ENCODE measurements at regions not wholly inside any gene's neighbourhood (a gene's known extent, or its start where the extent isn't known, plus 50 kb on each side); places are given as distances from the start of the nearest gene placed in this dataset.
"Not testable (repeated sequence)": the region's sequence is repeated elsewhere in the genome, so short reads cannot be mapped to it uniquely, and the experiment has no call there.

GRCh38 chr21:8194042-8194441, 2327.3 kb upstream of the TPTE start:
- H3K36me3 Mint-ChIP-seq, POLR2A ChIA-PET, H3K4me1 Mint-ChIP-seq, H3K9me3 Mint-ChIP-seq, H3K27ac Mint-ChIP-seq, H3K27me3 Mint-ChIP-seq, DNase-seq, H3K4me3 Mint-ChIP-seq: not testable (repeated sequence)
- peak; percentile 69 for ATAC-seq (ENCODE audit: low read depth)

DNA sequence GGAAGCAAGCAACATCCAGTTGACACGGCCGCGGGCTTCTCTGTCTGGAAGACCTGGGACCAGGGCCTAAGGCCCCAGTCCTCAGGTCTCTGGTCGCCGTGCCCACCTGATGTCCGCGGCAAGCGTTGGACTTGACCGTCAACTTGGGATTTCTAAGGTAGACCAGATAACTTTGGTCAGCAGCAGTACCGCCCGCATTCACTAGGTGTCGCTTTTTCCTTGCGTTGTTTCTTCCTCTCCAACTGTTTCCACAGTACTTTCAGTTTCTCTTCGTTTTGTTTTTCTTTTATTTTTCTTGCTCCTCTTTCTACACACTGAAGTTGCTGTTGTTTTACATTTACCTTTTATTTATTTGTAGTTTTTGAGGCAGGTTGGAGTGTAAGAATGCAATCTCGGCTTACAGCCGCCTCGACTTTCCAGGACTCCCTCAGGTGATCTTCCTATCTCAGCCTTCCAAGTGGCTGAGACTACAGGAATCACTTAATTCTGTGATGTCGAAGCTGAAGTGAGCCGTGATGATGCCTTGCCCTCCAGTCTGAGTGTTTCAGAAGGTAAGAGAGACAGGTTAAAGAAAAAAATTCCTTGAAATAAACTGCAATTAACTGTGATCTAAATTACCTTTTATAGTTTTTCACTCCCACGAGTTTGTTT, 2323.9 kb upstream of the TPTE start:
- H3K36me3 Mint-ChIP-seq; H3K9me3 Mint-ChIP-seq; H3K27ac Mint-ChIP-seq; POLR2A ChIA-PET; H3K27me3 Mint-ChIP-seq; H3K4me3 Mint-ChIP-seq; H3K4me1 Mint-ChIP-seq; DNase-seq; ATAC-seq (ENCODE audit: low read depth): not testable (repeated sequence)

GRCh38 chr21:8205094-8205891, 2316.1 kb upstream of the TPTE start:
- H3K4me1 Mint-ChIP-seq, POLR2A ChIA-PET, DNase-seq, H3K36me3 Mint-ChIP-seq, H3K4me3 Mint-ChIP-seq, H3K9me3 Mint-ChIP-seq, H3K27me3 Mint-ChIP-seq, H3K27ac Mint-ChIP-seq: not testable (repeated sequence)
- peak; percentile 100 for ATAC-seq (ENCODE audit: low read depth)

GRCh38 chr21:8205892-8206188, 2315.5 kb upstream of the TPTE start:
- H3K27ac Mint-ChIP-seq; H3K4me1 Mint-ChIP-seq; H3K9me3 Mint-ChIP-seq; H3K4me3 Mint-ChIP-seq; H3K27me3 Mint-ChIP-seq; ATAC-seq (ENCODE audit: low read depth); DNase-seq; H3K36me3 Mint-ChIP-seq; POLR2A ChIA-PET: not testable (repeated sequence)

GRCh38 chr21:8212986-8213550, 2308.3 kb upstream of the TPTE start:
- POLR2A ChIA-PET, H3K27me3 Mint-ChIP-seq, H3K9me3 Mint-ChIP-seq, H3K4me1 Mint-ChIP-seq, H3K27ac Mint-ChIP-seq, H3K4me3 Mint-ChIP-seq, H3K36me3 Mint-ChIP-seq: not testable (repeated sequence)
- ATAC-seq (ENCODE audit: low read depth), result peak; percentile 54
- peak; percentile 95 for DNase-seq

- H3K27me3 Mint-ChIP-seq; POLR2A ChIA-PET; H3K36me3 Mint-ChIP-seq; H3K4me1 Mint-ChIP-seq; DNase-seq; H3K9me3 Mint-ChIP-seq; H3K4me3 Mint-ChIP-seq; H3K27ac Mint-ChIP-seq; ATAC-seq (ENCODE audit: low read depth): not testable (repeated sequence)
These were observed 2306.8 kb upstream of the TPTE start for GRCh38 chr21:8214539-8214938.

- POLR2A ChIA-PET; H3K4me1 Mint-ChIP-seq; H3K27ac Mint-ChIP-seq; H3K9me3 Mint-ChIP-seq; ATAC-seq (ENCODE audit: low read depth); H3K27me3 Mint-ChIP-seq; DNase-seq; H3K36me3 Mint-ChIP-seq; H3K4me3 Mint-ChIP-seq: not testable (repeated sequence)
These were observed 2291.8 kb upstream of the TPTE start for GRCh38 chr21:8229366-8230150.

GRCh38 chr21:8231252-8231651, 2290.1 kb upstream of the TPTE start:
- ATAC-seq (ENCODE audit: low read depth); H3K9me3 Mint-ChIP-seq; H3K4me3 Mint-ChIP-seq; H3K4me1 Mint-ChIP-seq; DNase-seq; H3K36me3 Mint-ChIP-seq; POLR2A ChIA-PET; H3K27me3 Mint-ChIP-seq; H3K27ac Mint-ChIP-seq: not testable (repeated sequence)

DNA sequence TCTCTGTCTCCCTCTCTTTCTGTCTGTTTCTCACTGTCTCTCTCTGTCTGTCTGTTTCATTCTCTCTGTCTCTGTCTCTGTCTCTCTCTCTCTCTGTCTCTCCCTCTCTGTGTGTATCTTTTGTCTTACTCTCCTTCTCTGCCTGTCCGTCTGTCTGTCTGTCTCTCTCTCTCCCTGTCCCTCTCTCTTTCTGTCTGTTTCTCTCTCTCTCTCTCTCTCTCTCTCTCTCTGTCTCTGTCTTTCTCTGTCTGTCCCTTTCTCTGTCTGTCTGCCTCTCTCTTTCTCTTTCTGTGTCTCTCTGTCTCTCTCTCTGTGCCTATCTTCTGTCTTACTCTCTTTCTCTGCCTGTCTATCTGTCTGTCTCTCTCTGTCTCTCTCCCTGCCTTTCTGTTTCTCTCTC, 2288.4 kb upstream of the TPTE start:
- DNase-seq; H3K27me3 Mint-ChIP-seq; H3K4me1 Mint-ChIP-seq; H3K9me3 Mint-ChIP-seq; H3K4me3 Mint-ChIP-seq; ATAC-seq (ENCODE audit: low read depth); POLR2A ChIA-PET; H3K36me3 Mint-ChIP-seq; H3K27ac Mint-ChIP-seq: not testable (repeated sequence)

- H3K9me3 Mint-ChIP-seq; H3K27me3 Mint-ChIP-seq; POLR2A ChIA-PET; DNase-seq; H3K4me1 Mint-ChIP-seq; H3K27ac Mint-ChIP-seq; H3K36me3 Mint-ChIP-seq; H3K4me3 Mint-ChIP-seq; ATAC-seq (ENCODE audit: low read depth): not testable (repeated sequence)
These were observed 2287.3 kb upstream of the TPTE start for GRCh38 chr21:8234059-8234458.

DNA sequence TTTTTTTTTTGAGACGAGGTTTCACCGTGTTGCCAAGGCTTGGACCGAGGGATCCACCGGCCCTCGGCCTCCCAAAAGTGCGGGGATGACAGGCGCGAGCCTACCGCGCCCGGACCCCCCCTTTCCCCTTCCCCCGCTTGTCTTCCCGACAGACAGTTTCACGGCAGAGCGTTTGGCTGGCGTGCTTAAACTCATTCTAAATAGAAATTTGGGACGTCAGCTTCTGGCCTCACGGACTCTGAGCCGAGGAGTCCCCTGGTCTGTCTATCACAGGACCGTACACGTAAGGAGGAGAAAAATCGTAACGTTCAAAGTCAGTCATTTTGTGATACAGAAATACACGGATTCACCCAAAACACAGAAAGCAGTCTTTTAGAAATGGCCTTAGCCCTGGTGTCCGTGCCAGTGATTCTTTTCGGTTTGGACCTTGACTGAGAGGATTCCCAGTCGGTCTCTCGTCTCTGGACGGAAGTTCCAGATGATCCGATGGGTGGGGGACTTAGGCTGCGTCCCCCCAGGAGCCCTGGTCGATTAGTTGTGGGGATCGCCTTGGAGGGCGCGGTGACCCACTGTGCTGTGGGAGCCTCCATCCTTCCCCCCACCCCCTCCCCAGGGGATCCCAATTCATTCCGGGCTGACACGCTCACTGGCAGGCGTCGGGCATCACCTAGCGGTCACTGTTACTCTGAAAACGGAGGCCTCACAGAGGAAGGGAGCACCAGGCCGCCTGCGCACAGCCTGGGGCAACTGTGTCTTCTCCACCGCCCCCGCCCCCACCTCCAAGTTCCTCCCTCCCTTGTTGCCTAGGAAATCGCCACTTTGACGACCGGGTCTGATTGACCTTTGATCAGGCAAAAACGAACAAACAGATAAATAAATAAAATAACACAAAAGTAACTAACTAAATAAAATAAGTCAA, 2276.4 kb upstream of the TPTE start:
- DNase-seq, H3K9me3 Mint-ChIP-seq, H3K4me3 Mint-ChIP-seq, H3K36me3 Mint-ChIP-seq, H3K27me3 Mint-ChIP-seq, H3K4me1 Mint-ChIP-seq, POLR2A ChIA-PET, H3K27ac Mint-ChIP-seq: not testable (repeated sequence)
- ATAC-seq (ENCODE audit: low read depth), result peak; percentile 42

DNA sequence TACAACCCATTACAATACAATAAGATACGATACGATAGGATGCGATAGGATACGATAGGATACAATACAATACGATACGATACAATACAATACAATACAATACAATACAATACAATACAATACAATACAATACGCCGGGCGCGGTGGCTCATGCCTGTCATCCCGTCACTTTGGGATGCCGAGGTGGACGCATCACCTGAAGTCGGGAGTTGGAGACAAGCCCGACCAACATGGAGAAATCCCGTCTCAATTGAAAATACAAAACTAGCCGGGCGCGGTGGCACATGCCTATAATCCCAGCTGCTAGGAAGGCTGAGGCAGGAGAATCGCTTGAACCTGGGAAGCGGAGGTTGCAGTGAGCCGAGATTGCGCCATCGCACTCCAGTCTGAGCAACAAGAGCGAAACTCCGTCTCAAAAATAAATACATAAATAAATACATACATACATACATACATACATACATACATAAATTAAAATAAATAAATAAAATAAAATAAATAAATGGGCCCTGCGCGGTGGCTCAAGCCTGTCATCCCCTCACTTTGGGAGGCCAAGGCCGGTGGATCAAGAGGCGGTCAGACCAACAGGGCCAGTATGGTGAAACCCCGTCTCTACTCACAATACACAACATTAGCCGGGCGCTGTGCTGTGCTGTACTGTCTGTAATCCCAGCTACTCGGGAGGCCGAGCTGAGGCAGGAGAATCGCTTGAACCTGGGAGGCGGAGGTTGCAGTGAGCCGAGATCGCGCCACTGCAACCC, 2275.6 kb upstream of the TPTE start:
- H3K9me3 Mint-ChIP-seq, H3K4me1 Mint-ChIP-seq, H3K27ac Mint-ChIP-seq, H3K36me3 Mint-ChIP-seq, H3K27me3 Mint-ChIP-seq, H3K4me3 Mint-ChIP-seq, DNase-seq, POLR2A ChIA-PET: not testable (repeated sequence)
- ATAC-seq (ENCODE audit: low read depth), result peak; percentile 69

Measured in activated naive CD8-positive, alpha-beta T cell treated with anti-CD3 and anti-CD28 coated beads, Interleukin-2, amount 10 ng/mL, durations not matched to agents 7 days and 5 days (primary cell).